H1 (cell line): ENCODE measurements at regions not wholly inside any gene's neighbourhood (a gene's known extent, or its start where the extent isn't known, plus 50 kb on each side); places are given as distances from the start of the nearest gene placed in this dataset.

ENCODE experiments used
- CTCF ChIA-PET: fragments of 300-600 bp; sonication (Branson Sonifier 250); formaldehyde crosslinking; loops from one replicate; lab custom pipeline; 2021; ENCODE audit not compliant: partially characterized antibody; lab: Charles Lee
- POLR2A ChIA-PET: fragments of 300-600 bp; sonication (Branson Sonifier 250); formaldehyde crosslinking; loops from one replicate; lab custom pipeline; 2021; ENCODE audit warnings: inconsistent platforms; ENCODE audit not compliant: partially characterized antibody; lab: Charles Lee
- DNase-seq, 2 experiments: peaks; one replicate each; pipeline versions ENCODE4 v3.0.0 to v3.0.0-alpha.2; 2010 to 2022; ENCODE audit warnings: low spot score in 2 of 2, low read depth in 1 of 2, mixed read lengths in 1 of 2
- FAIRE-seq: peaks from 2 replicates; lab custom pipeline; 2011; peaks lifted over from hg19 to GRCh38; lab: Jason Lieb, UNC
- H2AFZ ChIP-seq: 2 replicates; pipeline ENCODE4 v1.8.1; 2012; ENCODE audit warnings: low read length, inconsistent platforms
- H2AK5ac ChIP-seq: 2 replicates; pipeline ENCODE4 v1.6.1; 2013; ENCODE audit warnings: low read depth, low read length
- H2BK120ac ChIP-seq: replicated peaks from 2 replicates; pipeline ENCODE3; 2013; ENCODE audit warnings: low read depth, low read length, inconsistent platforms
- H2BK12ac ChIP-seq: 2 replicates; pipeline ENCODE4 v1.6.1; 2013; ENCODE audit warnings: low read depth, low read length
- H2BK15ac ChIP-seq: 2 replicates; pipeline ENCODE4 v1.6.1; 2013; ENCODE audit warnings: low read length
- H2BK20ac ChIP-seq: 2 replicates; pipeline ENCODE4 v1.6.1; 2013; ENCODE audit warnings: low read length
- H2BK5ac ChIP-seq: 2 replicates; pipeline ENCODE4 v1.6.1; 2013; ENCODE audit warnings: low read depth, low read length
- H3K14ac ChIP-seq: 2 replicates; pipeline ENCODE4 v1.6.1; 2013; ENCODE audit warnings: inconsistent platforms; ENCODE audit not compliant: insufficient read length
- H3K18ac ChIP-seq: 2 replicates; pipeline ENCODE4 v1.6.1; 2013; ENCODE audit warnings: low read length; ENCODE audit errors: extremely low read depth
- H3K23ac ChIP-seq: 2 replicates; pipeline ENCODE4 v1.6.1; 2013; ENCODE audit warnings: inconsistent platforms; ENCODE audit not compliant: insufficient read length
- H3K23me2 ChIP-seq: 2 replicates; pipeline ENCODE4 v1.6.1; 2013; ENCODE audit warnings: low read depth, low read length
- H3K27ac ChIP-seq: 2 replicates; pipeline ENCODE4 v1.6.1; 2011; ENCODE audit warnings: low read depth, low read length, inconsistent platforms
- H3K27me3 ChIP-seq, 4 experiments: replicated peaks in 1 of 4; 1 replicate in 1 of 4; 2 replicates in 3 of 4; pipeline versions ENCODE4 v1.6.1 to v1.8.1; 2011 to 2013; ENCODE audit warnings: low read length in 3 of 4, mild to moderate bottlenecking in 3 of 4, inconsistent platforms in 2 of 4, mixed read lengths in 2 of 4, moderate library complexity in 1 of 4; ENCODE audit not compliant: control insufficient read depth in 3 of 4, insufficient read depth in 3 of 4; ENCODE audit errors: extremely low read depth in 1 of 4
- H3K36me3 ChIP-seq, 4 experiments: 2 replicates each; pipeline versions ENCODE4 v1.6.1 to v1.8.1; 2011 to 2013; ENCODE audit warnings: mild to moderate bottlenecking in 4 of 4, low read length in 3 of 4, moderate library complexity in 2 of 4, control low read depth in 1 of 4, inconsistent platforms in 1 of 4; ENCODE audit not compliant: insufficient read depth in 4 of 4, control insufficient read depth in 2 of 4
- H3K4ac ChIP-seq: replicated peaks from 2 replicates; pipeline ENCODE3; 2013; ENCODE audit warnings: low read length, low read depth, mixed read lengths, inconsistent platforms; ENCODE audit not compliant: insufficient read length
- H3K4me1 ChIP-seq, 4 experiments: replicated peaks in 1 of 4; 1 replicate in 1 of 4; 2 replicates in 3 of 4; pipeline versions ENCODE4 v1.6.1 to v1.8.1; 2011 to 2013; ENCODE audit warnings: low read length in 3 of 4, inconsistent platforms in 2 of 4, mixed read lengths in 1 of 4; ENCODE audit not compliant: insufficient read depth in 4 of 4, control insufficient read depth in 3 of 4
- H3K4me2 ChIP-seq, 2 experiments: 2 replicates each; pipeline versions ENCODE4 v1.6.1 to v1.8.1; 2011 to 2013; ENCODE audit warnings: low read depth in 2 of 2, low read length in 2 of 2, control low read depth in 1 of 2, inconsistent platforms in 1 of 2, mild to moderate bottlenecking in 1 of 2; ENCODE audit not compliant: insufficient read depth in 1 of 2
- H3K4me3 ChIP-seq, 4 experiments: fragments of 200-600, 300-600 bp in 1 of 4; sonication (generic), shearing (Covaris generic), sonication (Bioruptor Twin) in 1 of 4; 2 replicates each; pipeline versions ENCODE4 v1.5.1 to v1.8.1; 2011 to 2016; ENCODE audit warnings: low read length in 4 of 4, low read depth in 3 of 4, control low read depth in 2 of 4, inconsistent platforms in 2 of 4, mild to moderate bottlenecking in 2 of 4, mixed read lengths in 1 of 4, moderate library complexity in 1 of 4; ENCODE audit not compliant: insufficient read depth in 2 of 4; ENCODE audit errors: extremely low read depth in 1 of 4
- H3K56ac ChIP-seq: replicated peaks from 2 replicates; pipeline ENCODE3; 2013; ENCODE audit warnings: low read depth, mild to moderate bottlenecking, mixed read lengths, low read length, inconsistent platforms; ENCODE audit not compliant: insufficient read length
- H3K79me1 ChIP-seq: 2 replicates; pipeline ENCODE4 v1.6.1; 2013; ENCODE audit warnings: low read depth, low read length, control low read depth
- H3K79me2 ChIP-seq, 2 experiments: 2 replicates each; pipeline versions ENCODE4 v1.6.1 to v1.8.1; 2012 to 2013; ENCODE audit warnings: low read length in 2 of 2, mild to moderate bottlenecking in 2 of 2, inconsistent platforms in 1 of 2; ENCODE audit not compliant: insufficient read depth in 2 of 2, control insufficient read depth in 1 of 2
- H3K9ac ChIP-seq, 4 experiments: replicated peaks in 1 of 4; 1 replicate in 1 of 4; 2 replicates in 3 of 4; pipeline versions ENCODE4 v1.6.1 to v1.8.1; 2011 to 2013; ENCODE audit warnings: low read depth in 3 of 4, low read length in 3 of 4, control low read depth in 2 of 4, mild to moderate bottlenecking in 2 of 4, moderate library complexity in 2 of 4, inconsistent platforms in 1 of 4; ENCODE audit errors: extremely low read depth in 1 of 4
- H3K9me3 ChIP-seq, 2 experiments: 2 replicates each; pipeline versions ENCODE4 v1.6.1 to v1.8.1; 2012 to 2013; ENCODE audit warnings: mild to moderate bottlenecking in 2 of 2, moderate library complexity in 2 of 2, control low read depth in 1 of 2, inconsistent platforms in 1 of 2, low read depth in 1 of 2, low read length in 1 of 2, mixed read lengths in 1 of 2; ENCODE audit not compliant: insufficient read depth in 2 of 2
- H4K20me1 ChIP-seq, 2 experiments: replicated peaks in 1 of 2; 2 replicates each; pipeline versions ENCODE3 to v1.8.1; 2011 to 2013; ENCODE audit warnings: inconsistent platforms in 2 of 2, low read length in 2 of 2, mild to moderate bottlenecking in 1 of 2; ENCODE audit not compliant: insufficient read depth in 2 of 2, control insufficient read depth in 1 of 2
- H4K5ac ChIP-seq: 2 replicates; pipeline ENCODE4 v1.6.1; 2013; ENCODE audit warnings: low read length, low read depth, mixed read lengths, inconsistent platforms; ENCODE audit not compliant: insufficient read length
- H4K8ac ChIP-seq: 2 replicates; pipeline ENCODE4 v1.8.0; 2013; ENCODE audit warnings: mild to moderate bottlenecking, moderate library complexity, low read length, inconsistent platforms; ENCODE audit not compliant: insufficient read depth; ENCODE audit errors: extremely low read depth
- H4K91ac ChIP-seq: replicated peaks from 2 replicates; pipeline ENCODE3; 2013; ENCODE audit warnings: low read length, mixed read lengths, inconsistent platforms; ENCODE audit not compliant: insufficient read length
- RFX5 ChIP-seq: IDR thresholded peaks from 2 replicates; pipeline ENCODE4 v1.6.1; 2011; ENCODE audit warnings: low read depth, low read length, improper control_type of control experiment, borderline replicate concordance
- SAP30 ChIP-seq: fragments of 300-600 bp; sonication (generic); IDR thresholded peaks from 2 replicates; pipeline ENCODE4 v1.7.1; 2012; ENCODE audit warnings: low read length, moderate library complexity, mild to moderate bottlenecking, inconsistent platforms; ENCODE audit not compliant: insufficient read depth, insufficient replicate concordance
- WGBS, 2 experiments: shearing (Covaris generic) in 1 of 2; methylation state at CpG; one replicate each; pipeline versions ENCODE4 v1.1.6 to v1.1.7; 2013 to 2015; ENCODE audit warnings: low lambda C conversion rate in 2 of 2, mixed read lengths in 2 of 2, inconsistent platforms in 1 of 2, low coverage in 1 of 2, missing lambda C conversion rate in 1 of 2; ENCODE audit not compliant: insufficient replicate concordance in 2 of 2, insufficient coverage in 1 of 2, insufficient read length in 1 of 2; ENCODE audit errors: extremely low coverage in 1 of 2, missing lambda C conversion rate in 1 of 2; 5-methylcytosine and 5-hydroxymethylcytosine counted together

DNA sequence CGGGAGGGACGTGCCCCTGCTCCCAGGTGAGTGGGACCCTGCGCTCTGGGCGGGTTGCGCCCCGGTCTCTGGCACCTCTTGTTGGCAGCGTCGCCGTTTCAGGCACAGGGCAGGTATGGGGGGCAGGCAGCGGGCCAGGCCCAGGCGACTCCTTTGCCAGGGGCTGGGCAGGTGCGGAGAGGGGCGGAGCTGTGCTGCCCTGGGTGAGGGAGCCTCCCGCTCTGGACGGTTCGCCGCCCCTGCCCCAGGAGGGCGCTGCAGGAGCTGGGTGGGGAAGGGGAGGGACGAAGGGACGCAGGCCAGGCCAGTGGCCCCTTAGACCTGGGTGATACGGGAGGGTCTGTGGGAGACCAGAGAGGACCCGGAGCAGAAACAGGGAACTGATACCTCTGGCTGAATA lies 663.9 kb upstream of the DEFB115 start:
- H3K23ac ChIP-seq: no peak overlapping the region
- no peak overlapping the region for H3K4me3 ChIP-seq
- H3K18ac ChIP-seq: no peak overlapping the region
- no peak overlapping the region for H3K4ac ChIP-seq
- H4K91ac ChIP-seq: no peak overlapping the region
- H2BK5ac ChIP-seq: no peak overlapping the region
- no peak overlapping the region for H3K56ac ChIP-seq
- no peak for DNase-seq
- no peaks in the 10 kb centered on the region for H4K20me1 ChIP-seq
- H2AFZ ChIP-seq: no peak overlapping the region
- H3K36me3 ChIP-seq: no peaks in the 10 kb centered on the region
- H2BK15ac ChIP-seq: no peak overlapping the region
- no peaks in the 10 kb centered on the region for H3K4me1 ChIP-seq
- peaks cover 36 to 49% of the 10 kb centered on the region in 2 experiments for H3K9me3 ChIP-seq
- CTCF ChIA-PET: no interaction called here
- H3K9ac ChIP-seq: no peak overlapping the region
- POLR2A ChIA-PET: no interaction called here
- no peaks in the 10 kb centered on the region for H3K79me1 ChIP-seq
- no peak overlapping the region for H4K8ac ChIP-seq
- no peak overlapping the region for H2AK5ac ChIP-seq
- no peak overlapping the region for H3K14ac ChIP-seq
- FAIRE-seq: no peak
- H2BK120ac ChIP-seq: no peak overlapping the region
- no peaks in the 10 kb centered on the region for H3K79me2 ChIP-seq
- H3K27me3 ChIP-seq: no peaks in the 10 kb centered on the region
- H3K4me2 ChIP-seq: no peak overlapping the region
- H3K23me2 ChIP-seq: peaks cover 4% of the 10 kb centered on the region; the same call in 1 of the 2 replicates
- no peak overlapping the region for H2BK12ac ChIP-seq
- no peak overlapping the region for H2BK20ac ChIP-seq
- no peak overlapping the region for H4K5ac ChIP-seq
- 85% methylated on average over 13 of the region's 22 CpGs; no CpG with 5 or more reads in 1 of the 2 experiments for WGBS, 2 experiments
- no peak overlapping the region for H3K27ac ChIP-seq
- TF ChIP-seq RFX5 (no peak), SAP30 (no peak)
